Gastrocnemius medialis (tissue), 4 donors: ENCODE measurements at regions not wholly inside any gene's neighbourhood (a gene's known extent, or its start where the extent isn't known, plus 50 kb on each side); places are given as distances from the start of the nearest gene placed in this dataset.

ENCODE experiments used
- ATAC-seq, 2 donors: fragments of 150-250 bp; one replicate each; pipeline ENCODE4 v1.9.1; 2016
- DNase-seq, 2 donors: peaks; one replicate each; pipeline ENCODE4 v3.0.0-alpha.2; 2019
- H3K27ac ChIP-seq, 4 donors: fragments of 200-600 bp; sonication (generic); 1 replicate in 1 of 4; 2 replicates in 3 of 4; pipeline ENCODE4 v1.5.1; 2016 to 2018; ENCODE audit warnings: mild to moderate bottlenecking in 2 of 4, moderate library complexity in 1 of 4
- H3K27me3 ChIP-seq, 3 donors: fragments of 200-600 bp; sonication (generic) in 2 of 3; 1 replicate in 1 of 3; 2 replicates in 2 of 3; pipeline versions ENCODE4 v1.5.1 to v1.6.0; 2016 to 2019; ENCODE audit warnings: mild to moderate bottlenecking in 1 of 3, moderate library complexity in 1 of 3
- H3K36me3 ChIP-seq, 2 donors: fragments of 200-600 bp; sonication (generic) in 1 of 2; one replicate each; pipeline ENCODE4 v1.5.1; 2017 to 2018
- H3K4me1 ChIP-seq, 2 donors: fragments of 200-600 bp; sonication (generic) in 1 of 2; one replicate each; pipeline ENCODE4 v1.5.1; 2016 to 2017; ENCODE audit warnings: mild to moderate bottlenecking in 2 of 2
- H3K4me3 ChIP-seq, 4 donors: fragments of 200-600 bp; sonication (generic) in 3 of 4; 1 replicate in 1 of 4; 2 replicates in 3 of 4; pipeline ENCODE4 v1.5.1; 2016 to 2019; ENCODE audit warnings: mild to moderate bottlenecking in 2 of 4
- H3K9me3 ChIP-seq, 3 donors: fragments of 200-600 bp; sonication (generic) in 2 of 3; 1 replicate in 1 of 3; 2 replicates in 2 of 3; pipeline ENCODE4 v1.5.1; 2016 to 2019
- POLR2A ChIP-seq, 2 donors: fragments of 450-650 bp; IDR thresholded peaks; one replicate each; pipeline ENCODE4 v1.6.1; 2017; ENCODE audit warnings: antibody characterized with exemption in 2 of 2, mild to moderate bottlenecking in 2 of 2, moderate library complexity in 2 of 2
- in situ Hi-C, 4 donors: fragments of 200-750 bp; cut with MboI; loops; one replicate each; pipeline versions ENCODE4 v1.15.0 to v1.8.0; 2017; ENCODE audit warnings: low sequenced_read_pairs in 4 of 4
- intact Hi-C: fragments of 100-400 bp; cut with DNase I; formaldehyde crosslinking; loops from one replicate; pipeline ENCODE4 v1.15.1; 2023; ENCODE audit warnings: low total_unique reads
- TF ChIP-seq, protein P1 (sequence below), 5 experiments: fragments of 450-650 bp in 3 of 5; fragments of 200-600 bp in 2 of 5; sonication (generic) in 2 of 5; IDR thresholded peaks in 4 of 5; conservative IDR thresholded peaks in 1 of 5; 1 replicate in 4 of 5; 2 replicates in 1 of 5; pipeline ENCODE4 v1.5.1; 2016 to 2019; ENCODE audit warnings: antibody characterized with exemption in 5 of 5, mild to moderate bottlenecking in 3 of 5, moderate library complexity in 3 of 5

- no peak overlapping the region for H3K27ac ChIP-seq
- no peaks in the 10 kb centered on the region for H3K36me3 ChIP-seq
- no peaks in the 10 kb centered on the region for H3K9me3 ChIP-seq
- intact Hi-C loops = no loop called here
- H3K4me3 ChIP-seq = no peak overlapping the region
- TF ChIP-seq POLR2A (IDR thresholded peaks at IDR 0.05) = no peak
- TF ChIP-seq, protein P1, sequence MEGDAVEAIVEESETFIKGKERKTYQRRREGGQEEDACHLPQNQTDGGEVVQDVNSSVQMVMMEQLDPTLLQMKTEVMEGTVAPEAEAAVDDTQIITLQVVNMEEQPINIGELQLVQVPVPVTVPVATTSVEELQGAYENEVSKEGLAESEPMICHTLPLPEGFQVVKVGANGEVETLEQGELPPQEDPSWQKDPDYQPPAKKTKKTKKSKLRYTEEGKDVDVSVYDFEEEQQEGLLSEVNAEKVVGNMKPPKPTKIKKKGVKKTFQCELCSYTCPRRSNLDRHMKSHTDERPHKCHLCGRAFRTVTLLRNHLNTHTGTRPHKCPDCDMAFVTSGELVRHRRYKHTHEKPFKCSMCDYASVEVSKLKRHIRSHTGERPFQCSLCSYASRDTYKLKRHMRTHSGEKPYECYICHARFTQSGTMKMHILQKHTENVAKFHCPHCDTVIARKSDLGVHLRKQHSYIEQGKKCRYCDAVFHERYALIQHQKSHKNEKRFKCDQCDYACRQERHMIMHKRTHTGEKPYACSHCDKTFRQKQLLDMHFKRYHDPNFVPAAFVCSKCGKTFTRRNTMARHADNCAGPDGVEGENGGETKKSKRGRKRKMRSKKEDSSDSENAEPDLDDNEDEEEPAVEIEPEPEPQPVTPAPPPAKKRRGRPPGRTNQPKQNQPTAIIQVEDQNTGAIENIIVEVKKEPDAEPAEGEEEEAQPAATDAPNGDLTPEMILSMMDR (IDR thresholded peaks at IDR 0.05 in 4 of 5, conservative IDR thresholded peaks at IDR 0.05 in 1 of 5) = no peak
- no peaks in the 10 kb centered on the region for H3K27me3 ChIP-seq
- in situ Hi-C loops = no loop called here
- H3K4me1 ChIP-seq = no peaks in the 10 kb centered on the region
- DNase-seq (no peak), ATAC-seq (no peak)
These were observed 110.5 kb upstream of the TACR1 start for GRCh38 chr2:75309596-75310463.

DNA sequence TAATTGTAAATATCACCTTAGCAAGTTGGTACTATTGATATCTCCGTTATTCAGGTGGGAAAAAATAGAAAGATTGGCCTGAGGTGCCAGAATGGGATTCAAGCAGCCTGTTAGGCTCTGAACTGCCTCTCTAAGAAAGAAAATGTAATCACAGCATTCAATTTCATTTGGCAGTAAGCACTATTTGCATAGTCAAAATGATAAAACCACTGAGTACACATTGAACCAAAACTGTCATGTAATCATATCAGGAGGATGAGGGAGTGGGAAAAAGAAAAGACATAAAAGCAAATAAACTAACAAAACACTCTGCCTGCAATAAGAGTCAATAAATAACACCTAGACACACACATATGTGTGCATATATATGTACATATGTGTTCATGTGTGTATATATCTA is 103.9 kb upstream of the TACR1 start:
- no peak for ATAC-seq

DNA sequence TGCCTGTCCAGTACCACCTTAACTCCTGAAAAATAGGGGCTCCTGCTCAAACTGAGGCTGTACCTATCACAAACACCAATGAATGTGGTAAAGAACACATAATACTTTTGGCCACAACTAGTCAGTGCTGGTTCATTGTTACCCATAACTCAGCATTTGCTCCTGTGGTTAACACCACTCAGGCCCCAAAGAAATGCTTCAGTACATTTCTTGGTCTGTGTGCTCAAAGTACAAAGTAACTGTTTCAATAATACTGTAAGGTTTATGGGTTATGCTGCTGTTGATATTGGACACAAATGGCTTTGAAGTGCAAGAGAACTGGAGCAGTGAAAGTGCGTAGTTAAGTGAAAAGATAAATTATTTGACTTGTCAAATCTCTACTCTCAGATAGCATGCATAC is 95.0 kb upstream of the TACR1 start:
- Histone ChIP-seq H3K36me3 (no peaks in the 10 kb centered on the region), H3K4me1 (no peaks in the 10 kb centered on the region), H3K4me3 (no peak overlapping the region), H3K27me3 (no peaks in the 10 kb centered on the region), H3K27ac (no peak overlapping the region), H3K9me3 (no peaks in the 10 kb centered on the region)
- in situ Hi-C loops = no loop called here
- DNase-seq = no peak
- TF ChIP-seq, protein P1 (IDR thresholded peaks at IDR 0.05 in 4 of 5, conservative IDR thresholded peaks at IDR 0.05 in 1 of 5) = no peak
- TF ChIP-seq POLR2A (IDR thresholded peaks at IDR 0.05) = no peak
- intact Hi-C loops = no loop called here
- ATAC-seq = no peak

More for the DNA sequence above, 103.9 kb upstream of the TACR1 start:
- in situ Hi-C loops = no loop called here
- Histone ChIP-seq H3K27me3 (no peaks in the 10 kb centered on the region), H3K27ac (no peak overlapping the region), H3K9me3 (no peaks in the 10 kb centered on the region), H3K36me3 (no peaks in the 10 kb centered on the region), H3K4me3 (no peak overlapping the region), H3K4me1 (no peaks in the 10 kb centered on the region)
- intact Hi-C loops = no loop called here
- TF ChIP-seq POLR2A (IDR thresholded peaks at IDR 0.05) = no peak
- TF ChIP-seq, protein P1 (IDR thresholded peaks at IDR 0.05 in 4 of 5, conservative IDR thresholded peaks at IDR 0.05 in 1 of 5) = no peak
- no peak for DNase-seq

GRCh38 chr2:75292826-75293225 is 93.5 kb upstream of the TACR1 start:
- no peaks in the 10 kb centered on the region for H3K4me1 ChIP-seq
- H3K4me3 ChIP-seq = no peak overlapping the region
- in situ Hi-C loops = no loop called here
- no peaks in the 10 kb centered on the region for H3K9me3 ChIP-seq
- no peak for DNase-seq
- no peak overlapping the region for H3K27ac ChIP-seq
- ATAC-seq = no peak
- no peaks in the 10 kb centered on the region for H3K36me3 ChIP-seq
- H3K27me3 ChIP-seq = no peaks in the 10 kb centered on the region
- no peak for TF ChIP-seq POLR2A (IDR thresholded peaks at IDR 0.05)
- TF ChIP-seq, protein P1 (IDR thresholded peaks at IDR 0.05 in 4 of 5, conservative IDR thresholded peaks at IDR 0.05 in 1 of 5) = no peak
- intact Hi-C loops = no loop called here
